ENCODE measurements at regions not wholly inside any gene's neighbourhood (a gene's known extent, or its start where the extent isn't known, plus 50 kb on each side); places are given as distances from the start of the nearest gene placed in this dataset.

GRCh38 chr22:48309836-48310235 is 1517.8 kb downstream of the BRD1 start:
- no peak for ATAC-seq
- TF ChIP-seq PATZ1 (CRISPR knock-in tag; IDR thresholded peaks at IDR 0.05; ENCODE audit: borderline replicate concordance) (no peak), SNAI2 (CRISPR knock-in tag; IDR thresholded peaks at IDR 0.05) (no peak), OSR1 (CRISPR knock-in tag; IDR thresholded peaks at IDR 0.05) (no peak), CSRNP3 (CRISPR knock-in tag; IDR thresholded peaks at IDR 0.05) (no peak), TSHZ2 (CRISPR knock-in tag; IDR thresholded peaks at IDR 0.05) (no peak), RARB (CRISPR knock-in tag; IDR thresholded peaks at IDR 0.05) (no peak), ZC3H10 (CRISPR knock-in tag; IDR thresholded peaks at IDR 0.05) (no peak), ESRRG (CRISPR knock-in tag; IDR thresholded peaks at IDR 0.05) (no peak), CREB5 (CRISPR knock-in tag; IDR thresholded peaks at IDR 0.05; ENCODE audit: low read depth) (no peak), ZNF70 (CRISPR knock-in tag; IDR thresholded peaks at IDR 0.05) (no peak), CSDC2 (CRISPR knock-in tag; IDR thresholded peaks at IDR 0.05) (no peak)

GRCh38 chr22:48309115-48309705 is 1518.5 kb downstream of the BRD1 start:
- no peak for TF ChIP-seq TOX (CRISPR knock-in tag; IDR thresholded peaks at IDR 0.05; ENCODE audit: borderline replicate concordance)
- TF ChIP-seq RARB (CRISPR knock-in tag; IDR thresholded peaks at IDR 0.05): no peak
- no peak for TF ChIP-seq ZFP30 (CRISPR knock-in tag; IDR thresholded peaks at IDR 0.05)
- TF ChIP-seq ISL1 (CRISPR knock-in tag; IDR thresholded peaks at IDR 0.05): no peak
- TF ChIP-seq PPARA (CRISPR knock-in tag; IDR thresholded peaks at IDR 0.05; ENCODE audit: borderline replicate concordance): no peak
- TF ChIP-seq ZNF70 (CRISPR knock-in tag; IDR thresholded peaks at IDR 0.05): no peak
- TF ChIP-seq SNAI2 (CRISPR knock-in tag; IDR thresholded peaks at IDR 0.05): no peak
- TF ChIP-seq ZNF8 (CRISPR knock-in tag; IDR thresholded peaks at IDR 0.05): no peak
- TF ChIP-seq CSRNP3 (CRISPR knock-in tag; IDR thresholded peaks at IDR 0.05): no peak
- no peak for TF ChIP-seq CSDC2 (CRISPR knock-in tag; IDR thresholded peaks at IDR 0.05)
- TF ChIP-seq POU6F1 (CRISPR knock-in tag; IDR thresholded peaks at IDR 0.05; ENCODE audit: borderline replicate concordance, low read depth): no peak
- no peak for TF ChIP-seq ESRRG (CRISPR knock-in tag; IDR thresholded peaks at IDR 0.05)
- TF ChIP-seq TSHZ2 (CRISPR knock-in tag; IDR thresholded peaks at IDR 0.05): no peak
- no peak for TF ChIP-seq GLIS3 (CRISPR knock-in tag; IDR thresholded peaks at IDR 0.05)
- TF ChIP-seq PATZ1 (CRISPR knock-in tag; IDR thresholded peaks at IDR 0.05; ENCODE audit: borderline replicate concordance): no peak
- no peak for TF ChIP-seq ZFP3 (CRISPR knock-in tag; IDR thresholded peaks at IDR 0.05)
- TF ChIP-seq TCF4 (CRISPR knock-in tag; IDR thresholded peaks at IDR 0.05; ENCODE audit: borderline replicate concordance): no peak
- ATAC-seq: no peak

Measured in SK-N-SH treated with all-trans-retinoic acid at 6 μM for 48 hours (cell line).